HL-60 (cell line): ENCODE measurements at regions not wholly inside any gene's neighbourhood (a gene's known extent, or its start where the extent isn't known, plus 50 kb on each side); places are given as distances from the start of the nearest gene placed in this dataset.

Source experiments
- DNase-seq, 2 experiments: peaks; one replicate each; pipeline ENCODE4 v3.0.0-alpha.2; 2010 to 2020; ENCODE audit warnings: low read depth in 1 of 2, low spot score in 1 of 2
- H3K27ac ChIP-seq: fragments of 250-450 bp; sonication (Bioruptor Pico); replicated peaks from 2 replicates; pipeline ENCODE4 v1.5.1; 2020; ENCODE audit warnings: mild to moderate bottlenecking, moderate library complexity
- H3K27me3 ChIP-seq: fragments of 250-450 bp; sonication (Bioruptor Pico); 2 replicates; pipeline ENCODE4 v1.5.1; 2021; ENCODE audit warnings: mild to moderate bottlenecking, moderate library complexity; ENCODE audit not compliant: insufficient read depth, poor library complexity, severe bottlenecking
- H3K4me3 ChIP-seq: replicated peaks from 2 replicates; pipeline ENCODE4 v1.5.1; 2011; ENCODE audit warnings: mild to moderate bottlenecking, control low read depth, low read length; ENCODE audit not compliant: insufficient read depth
- CTCF ChIP-seq: IDR thresholded peaks from one replicate; pipeline ENCODE4 v1.5.1; 2011; ENCODE audit warnings: low read length, control low read depth, inconsistent platforms; ENCODE audit not compliant: insufficient read depth
- GABPA ChIP-seq: IDR thresholded peaks from 2 replicates; pipeline ENCODE4 v1.6.1; 2012; ENCODE audit warnings: low read depth
- POLR2AphosphoS5 ChIP-seq: IDR thresholded peaks from 2 replicates; pipeline ENCODE4 v1.6.1; 2012; ENCODE audit warnings: low read depth
- REST ChIP-seq: IDR thresholded peaks from 2 replicates; pipeline ENCODE4 v1.6.1; 2012; ENCODE audit warnings: low read depth; ENCODE audit not compliant: insufficient replicate concordance
- SPI1 ChIP-seq: IDR thresholded peaks from 2 replicates; pipeline ENCODE4 v1.6.1; 2012; ENCODE audit warnings: low read depth, mild to moderate bottlenecking, borderline replicate concordance

- TF ChIP-seq POLR2AphosphoS5 (no peak), SPI1 (no peak), GABPA (no peak), REST (no peak), CTCF (no peak)
- no peak for DNase-seq
- Histone ChIP-seq H3K27me3 (no peaks in the 10 kb centered on the region), H3K4me3 (no peak overlapping the region), H3K27ac (no peak overlapping the region)
Measured at GRCh38 chr2:16239296-16239850, 299.0 kb downstream of the MYCN start.

GRCh38 chr2:16238786-16239185 lies 298.4 kb downstream of the MYCN start:
- Histone ChIP-seq H3K4me3 (no peak overlapping the region), H3K27me3 (no peaks in the 10 kb centered on the region), H3K27ac (no peak overlapping the region)
- no peak for DNase-seq
- TF ChIP-seq CTCF, result no peak
- TF ChIP-seq SPI1, result no peak
- TF ChIP-seq POLR2AphosphoS5, result no peak
- TF ChIP-seq GABPA, result no peak
- TF ChIP-seq REST, result no peak

GRCh38 chr2:16238001-16238761 lies 297.8 kb downstream of the MYCN start:
- H3K4me3 ChIP-seq, result no peak overlapping the region
- H3K27me3 ChIP-seq, result no peaks in the 10 kb centered on the region
- DNase-seq, result no peak
- no peak overlapping the region for H3K27ac ChIP-seq
- no peak for TF ChIP-seq GABPA
- TF ChIP-seq REST, result no peak
- TF ChIP-seq CTCF, result no peak
- no peak for TF ChIP-seq SPI1
- no peak for TF ChIP-seq POLR2AphosphoS5
